ENCODE measurements at regions not wholly inside any gene's neighbourhood (a gene's known extent, or its start where the extent isn't known, plus 50 kb on each side); places are given as distances from the start of the nearest gene placed in this dataset.

DNA sequence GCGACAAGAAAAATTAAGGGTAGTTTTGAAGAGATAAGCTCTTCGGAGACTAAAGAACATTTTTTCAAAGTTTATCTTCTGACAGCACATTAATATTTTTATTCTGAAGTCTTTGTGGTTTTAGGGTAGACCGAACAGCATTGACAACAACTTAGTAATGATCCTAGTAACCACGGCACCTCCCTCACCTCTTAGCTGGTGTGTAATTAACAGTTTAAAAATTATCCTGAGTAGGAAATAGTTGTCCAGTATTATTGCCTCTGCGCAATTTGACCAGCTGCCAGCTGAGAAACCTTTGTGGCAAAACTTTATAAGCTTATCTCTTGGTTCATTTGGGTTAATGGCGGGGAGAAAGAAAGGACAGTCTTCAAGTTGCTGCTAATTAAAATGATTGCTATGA is 213.6 kb downstream of the CBLL2 start:
- TF ChIP-seq SRSF1 (IDR thresholded peaks at IDR 0.05; ENCODE audit: low read depth, low read length) (no peak), TAF1 (IDR thresholded peaks at IDR 0.05; ENCODE audit: control insufficient read depth, extremely low read depth, insufficient read depth, low read length, severe bottlenecking) (no peak)
- TF ChIP-seq, protein P1, sequence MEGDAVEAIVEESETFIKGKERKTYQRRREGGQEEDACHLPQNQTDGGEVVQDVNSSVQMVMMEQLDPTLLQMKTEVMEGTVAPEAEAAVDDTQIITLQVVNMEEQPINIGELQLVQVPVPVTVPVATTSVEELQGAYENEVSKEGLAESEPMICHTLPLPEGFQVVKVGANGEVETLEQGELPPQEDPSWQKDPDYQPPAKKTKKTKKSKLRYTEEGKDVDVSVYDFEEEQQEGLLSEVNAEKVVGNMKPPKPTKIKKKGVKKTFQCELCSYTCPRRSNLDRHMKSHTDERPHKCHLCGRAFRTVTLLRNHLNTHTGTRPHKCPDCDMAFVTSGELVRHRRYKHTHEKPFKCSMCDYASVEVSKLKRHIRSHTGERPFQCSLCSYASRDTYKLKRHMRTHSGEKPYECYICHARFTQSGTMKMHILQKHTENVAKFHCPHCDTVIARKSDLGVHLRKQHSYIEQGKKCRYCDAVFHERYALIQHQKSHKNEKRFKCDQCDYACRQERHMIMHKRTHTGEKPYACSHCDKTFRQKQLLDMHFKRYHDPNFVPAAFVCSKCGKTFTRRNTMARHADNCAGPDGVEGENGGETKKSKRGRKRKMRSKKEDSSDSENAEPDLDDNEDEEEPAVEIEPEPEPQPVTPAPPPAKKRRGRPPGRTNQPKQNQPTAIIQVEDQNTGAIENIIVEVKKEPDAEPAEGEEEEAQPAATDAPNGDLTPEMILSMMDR (IDR thresholded peaks at IDR 0.05 in 2 of 3, conservative IDR thresholded peaks at IDR 0.05 in 1 of 3; ENCODE audit: insufficient read depth in 2 of 3, low read depth in 1 of 3, low read length in 3 of 3), result no peak
- TF ChIP-seq, protein P2, sequence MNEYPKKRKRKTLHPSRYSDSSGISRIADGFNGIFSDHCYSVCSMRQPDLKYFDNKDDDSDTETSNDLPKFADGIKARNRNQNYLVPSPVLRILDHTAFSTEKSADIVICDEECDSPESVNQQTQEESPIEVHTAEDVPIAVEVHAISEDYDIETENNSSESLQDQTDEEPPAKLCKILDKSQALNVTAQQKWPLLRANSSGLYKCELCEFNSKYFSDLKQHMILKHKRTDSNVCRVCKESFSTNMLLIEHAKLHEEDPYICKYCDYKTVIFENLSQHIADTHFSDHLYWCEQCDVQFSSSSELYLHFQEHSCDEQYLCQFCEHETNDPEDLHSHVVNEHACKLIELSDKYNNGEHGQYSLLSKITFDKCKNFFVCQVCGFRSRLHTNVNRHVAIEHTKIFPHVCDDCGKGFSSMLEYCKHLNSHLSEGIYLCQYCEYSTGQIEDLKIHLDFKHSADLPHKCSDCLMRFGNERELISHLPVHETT (CRISPR knock-in tag; conservative IDR thresholded peaks at IDR 0.05 in 1 of 2, IDR thresholded peaks at IDR 0.05 in 1 of 2), result no peak
